GM12872 (cell line): ENCODE measurements at regions not wholly inside any gene's neighbourhood (a gene's known extent, or its start where the extent isn't known, plus 50 kb on each side); places are given as distances from the start of the nearest gene placed in this dataset.

Experiments used
- CTCF ChIP-seq: IDR thresholded peaks from 3 replicates; pipeline ENCODE4 v1.5.1; 2011; ENCODE audit warnings: low read depth, mild to moderate bottlenecking, low read length, moderate library complexity; ENCODE audit not compliant: insufficient read depth

GRCh38 chr3:26029321-26029720 is 239.4 kb downstream of the OXSM start:
- no peak for TF ChIP-seq CTCF

- no peak for TF ChIP-seq CTCF
Measured at GRCh38 chr3:26049951-26050350, 260.1 kb downstream of the OXSM start.

GRCh38 chr3:26050776-26051175 is 260.9 kb downstream of the OXSM start:
- no peak for TF ChIP-seq CTCF

GRCh38 chr3:26058901-26059321 is 269.0 kb downstream of the OXSM start:
- TF ChIP-seq CTCF: no peak

- no peak for TF ChIP-seq CTCF
Measured at GRCh38 chr3:26061947-26062346, 272.1 kb downstream of the OXSM start.

GRCh38 chr3:26064297-26064696 is 274.4 kb downstream of the OXSM start:
- no peak for TF ChIP-seq CTCF

- no peak for TF ChIP-seq CTCF
Measured at GRCh38 chr3:26068890-26069289, 279.0 kb downstream of the OXSM start.

- no peak for TF ChIP-seq CTCF
Measured at GRCh38 chr3:26070854-26071253, 281.0 kb downstream of the OXSM start.
